PFSK-1 (cell line): ENCODE measurements at regions not wholly inside any gene's neighbourhood (a gene's known extent, or its start where the extent isn't known, plus 50 kb on each side); places are given as distances from the start of the nearest gene placed in this dataset.

Experiments used
- FOXP2 ChIP-seq: optimal IDR thresholded peaks from 2 replicates; pipeline ENCODE3; 2011; ENCODE audit warnings: borderline replicate concordance, control low read depth, inconsistent platforms; ENCODE audit not compliant: insufficient read depth; ENCODE audit errors: extremely low read length, extremely low read depth
- POLR2AphosphoS5 ChIP-seq: IDR thresholded peaks from 2 replicates; pipeline ENCODE4 v1.6.1; 2012; ENCODE audit warnings: low read depth, mild to moderate bottlenecking, control low read depth, low read length, moderate library complexity
- REST ChIP-seq, 2 experiments: IDR thresholded peaks; 2 replicates each; pipeline versions ENCODE4 v1.6.1 to v1.8.0; 2011 to 2012; ENCODE audit warnings: low read depth in 2 of 2, low read length in 2 of 2, control low read depth in 1 of 2, inconsistent platforms in 1 of 2, mild to moderate bottlenecking in 1 of 2, moderate library complexity in 1 of 2; ENCODE audit not compliant: insufficient read depth in 1 of 2
- SIN3A ChIP-seq: IDR thresholded peaks from 2 replicates; pipeline ENCODE4 v1.6.1; 2012; ENCODE audit warnings: mild to moderate bottlenecking, low read length, moderate library complexity, borderline replicate concordance; ENCODE audit not compliant: insufficient read depth
- TAF1 ChIP-seq: IDR thresholded peaks from 2 replicates; pipeline ENCODE4 v1.6.1; 2012; ENCODE audit warnings: low read length, control low read depth, borderline replicate concordance; ENCODE audit not compliant: insufficient read depth

GRCh38 chr2:65762068-65762467 is 329.7 kb upstream of the SPRED2 start:
- TF ChIP-seq FOXP2: no peak

- TF ChIP-seq TAF1: no peak
- TF ChIP-seq FOXP2: no peak
- TF ChIP-seq SIN3A: no peak
- TF ChIP-seq POLR2AphosphoS5: no peak
- no peak for TF ChIP-seq REST (IDR thresholded peaks at IDR 0.05; ENCODE audit: insufficient read depth in 1 of 2, low read depth in 2 of 2, low read length in 2 of 2)
Observed at GRCh38 chr2:65754219-65754618, 321.8 kb upstream of the SPRED2 start.

GRCh38 chr2:65751408-65751807 is 319.0 kb upstream of the SPRED2 start:
- TF ChIP-seq SIN3A (no peak), POLR2AphosphoS5 (no peak), FOXP2 (no peak), REST (IDR thresholded peaks at IDR 0.05; ENCODE audit: insufficient read depth in 1 of 2, low read depth in 2 of 2, low read length in 2 of 2) (no peak), TAF1 (no peak)

GRCh38 chr2:65749545-65749944 is 317.1 kb upstream of the SPRED2 start:
- TF ChIP-seq TAF1: no peak
- no peak for TF ChIP-seq POLR2AphosphoS5
- no peak for TF ChIP-seq SIN3A
- no peak for TF ChIP-seq FOXP2
- TF ChIP-seq REST (IDR thresholded peaks at IDR 0.05; ENCODE audit: insufficient read depth in 1 of 2, low read depth in 2 of 2, low read length in 2 of 2): no peak

GRCh38 chr2:65746931-65747675 is 314.7 kb upstream of the SPRED2 start:
- TF ChIP-seq FOXP2: no peak
- TF ChIP-seq TAF1: no peak
- no peak for TF ChIP-seq SIN3A
- TF ChIP-seq POLR2AphosphoS5: no peak
- TF ChIP-seq REST (IDR thresholded peaks at IDR 0.05; ENCODE audit: insufficient read depth in 1 of 2, low read depth in 2 of 2, low read length in 2 of 2): no peak
